BLaER1 (cell line): ENCODE measurements at regions not wholly inside any gene's neighbourhood (a gene's known extent, or its start where the extent isn't known, plus 50 kb on each side); places are given as distances from the start of the nearest gene placed in this dataset.

Experiments
- H3K27ac ChIP-seq: shearing (Covaris generic); formaldehyde crosslinking; 2 replicates; pipeline ENCODE4 v1.8.1; 2022
- H3K27me3 ChIP-seq: shearing (Covaris generic); formaldehyde crosslinking; 2 replicates; pipeline ENCODE4 v1.8.1; 2022
- H3K36me3 ChIP-seq: shearing (Covaris generic); formaldehyde crosslinking; 2 replicates; pipeline ENCODE4 v1.8.1; 2022
- H3K4me1 ChIP-seq: shearing (Covaris generic); formaldehyde crosslinking; 2 replicates; pipeline ENCODE4 v1.8.1; 2022
- H3K4me2 ChIP-seq: shearing (Covaris generic); formaldehyde crosslinking; 2 replicates; pipeline ENCODE4 v1.8.1; 2022
- H3K4me3 ChIP-seq: shearing (Covaris generic); formaldehyde crosslinking; 2 replicates; pipeline ENCODE4 v1.8.1; 2022
- H3K9ac ChIP-seq: shearing (Covaris generic); formaldehyde crosslinking; 2 replicates; pipeline ENCODE4 v1.8.1; 2022
- H3K9me3 ChIP-seq: shearing (Covaris generic); formaldehyde crosslinking; 2 replicates; pipeline ENCODE4 v1.8.1; 2022
- H4K20me1 ChIP-seq: shearing (Covaris generic); formaldehyde crosslinking; 2 replicates; pipeline ENCODE4 v1.8.1; 2022
- Cebpa-rat ChIP-seq: shearing (Covaris generic); IDR thresholded peaks from 2 replicates; pipeline ENCODE4 v1.8.1; 2022

GRCh38 chr5:77847129-77847460, 71.0 kb upstream of the TBCA start:
- H3K27me3 ChIP-seq: peaks cover 52% of the 10 kb centered on the region
- no peak overlapping the region for H3K27ac ChIP-seq
- no peak overlapping the region for H3K4me3 ChIP-seq
- TF ChIP-seq Cebpa-rat: no peak
- H3K4me2 ChIP-seq: no peak overlapping the region
- H3K4me1 ChIP-seq: peaks cover 15% of the 10 kb centered on the region
- H3K36me3 ChIP-seq: no peaks in the 10 kb centered on the region
- H3K9me3 ChIP-seq: no peaks in the 10 kb centered on the region; the same call in 1 of the 2 replicates
- no peak overlapping the region for H3K9ac ChIP-seq
- H4K20me1 ChIP-seq: peaks cover 16% of the 10 kb centered on the region; the same call in 1 of the 2 replicates

- Histone ChIP-seq H3K27me3 (peaks cover 54% of the 10 kb centered on the region), H4K20me1 (peaks cover 16% of the 10 kb centered on the region; the same call in 1 of the 2 replicates), H3K4me2 (no peak overlapping the region), H3K36me3 (no peaks in the 10 kb centered on the region), H3K4me1 (peaks cover 10% of the 10 kb centered on the region), H3K27ac (no peak overlapping the region), H3K9ac (no peak overlapping the region), H3K9me3 (no peaks in the 10 kb centered on the region; the same call in 1 of the 2 replicates), H3K4me3 (no peak overlapping the region)
- TF ChIP-seq Cebpa-rat: no peak
Measured at GRCh38 chr5:77846422-77847128, 70.4 kb upstream of the TBCA start.

- no peak overlapping the region for H3K4me2 ChIP-seq
Measured at GRCh38 chr5:77845324-77845646, 69.1 kb upstream of the TBCA start.

GRCh38 chr5:77844623-77845323, 68.6 kb upstream of the TBCA start:
- H3K4me3 ChIP-seq: 0 out of 2 replicates have a peak overlapping the region, but pooled peaks have one; percentile 24

More at GRCh38 chr5:77845324-77845646, 69.1 kb upstream of the TBCA start:
- Histone ChIP-seq H3K4me1 (peaks cover 7% of the 10 kb centered on the region), H3K9me3 (no peaks in the 10 kb centered on the region; the same call in 1 of the 2 replicates), H3K4me3 (no peak overlapping the region), H3K36me3 (no peaks in the 10 kb centered on the region), H3K27ac (no peak overlapping the region), H3K9ac (no peak overlapping the region), H3K27me3 (peaks cover 54% of the 10 kb centered on the region), H4K20me1 (peaks cover 16% of the 10 kb centered on the region; the same call in 1 of the 2 replicates)
- TF ChIP-seq Cebpa-rat: no peak

GRCh38 chr5:77844373-77844622, 68.2 kb upstream of the TBCA start:
- Histone ChIP-seq H3K36me3 (no peaks in the 10 kb centered on the region), H3K4me1 (peaks cover 7% of the 10 kb centered on the region), H4K20me1 (peaks cover 16% of the 10 kb centered on the region; the same call in 1 of the 2 replicates), H3K4me2 (peak overlapping the region; percentile 51), H3K9me3 (no peaks in the 10 kb centered on the region; the same call in 1 of the 2 replicates), H3K4me3 (0 out of 2 replicates have a peak overlapping the region, but pooled peaks have one; percentile 24), H3K9ac (no peak overlapping the region), H3K27ac (no peak overlapping the region), H3K27me3 (peaks cover 54% of the 10 kb centered on the region)
- TF ChIP-seq Cebpa-rat: no peak

More at GRCh38 chr5:77844623-77845323, 68.6 kb upstream of the TBCA start:
- H3K27ac ChIP-seq: no peak overlapping the region
- H3K9ac ChIP-seq: no peak overlapping the region
- peak overlapping the region; percentile 51 for H3K4me2 ChIP-seq
- H3K4me1 ChIP-seq: peaks cover 7% of the 10 kb centered on the region
- H3K9me3 ChIP-seq: no peaks in the 10 kb centered on the region; the same call in 1 of the 2 replicates
- TF ChIP-seq Cebpa-rat: no peak
- H3K27me3 ChIP-seq: peaks cover 54% of the 10 kb centered on the region
- H3K36me3 ChIP-seq: no peaks in the 10 kb centered on the region
- H4K20me1 ChIP-seq: peaks cover 16% of the 10 kb centered on the region; the same call in 1 of the 2 replicates

- H3K4me2 ChIP-seq: peak overlapping the region; percentile 51
- no peak overlapping the region for H3K27ac ChIP-seq
- peaks cover 54% of the 10 kb centered on the region for H3K27me3 ChIP-seq
- no peak for TF ChIP-seq Cebpa-rat
- 0 out of 2 replicates have a peak overlapping the region, but pooled peaks have one; percentile 24 for H3K4me3 ChIP-seq
- peaks cover 7% of the 10 kb centered on the region for H3K4me1 ChIP-seq
- no peaks in the 10 kb centered on the region for H3K36me3 ChIP-seq
- H4K20me1 ChIP-seq: peaks cover 16% of the 10 kb centered on the region; the same call in 1 of the 2 replicates
- no peaks in the 10 kb centered on the region; the same call in 1 of the 2 replicates for H3K9me3 ChIP-seq
- H3K9ac ChIP-seq: no peak overlapping the region
Measured at GRCh38 chr5:77843570-77844372, 67.6 kb upstream of the TBCA start.

- H3K27me3 ChIP-seq: peaks cover 53% of the 10 kb centered on the region
- no peaks in the 10 kb centered on the region; the same call in 1 of the 2 replicates for H3K9me3 ChIP-seq
- H3K27ac ChIP-seq: no peak overlapping the region
- no peak overlapping the region for H3K4me2 ChIP-seq
- TF ChIP-seq Cebpa-rat: no peak
- no peak overlapping the region for H3K9ac ChIP-seq
- H3K36me3 ChIP-seq: no peaks in the 10 kb centered on the region
- H4K20me1 ChIP-seq: peaks cover 16% of the 10 kb centered on the region; the same call in 1 of the 2 replicates
- H3K4me1 ChIP-seq: peaks cover 7% of the 10 kb centered on the region
- H3K4me3 ChIP-seq: no peak overlapping the region
Measured at GRCh38 chr5:77842243-77842642, 66.1 kb upstream of the TBCA start.

GRCh38 chr5:77841616-77842015, 65.5 kb upstream of the TBCA start:
- H3K9me3 ChIP-seq: no peaks in the 10 kb centered on the region; the same call in 1 of the 2 replicates
- peaks cover 16% of the 10 kb centered on the region; the same call in 1 of the 2 replicates for H4K20me1 ChIP-seq
- no peak overlapping the region for H3K9ac ChIP-seq
- H3K27me3 ChIP-seq: peaks cover 46% of the 10 kb centered on the region
- no peak overlapping the region for H3K4me2 ChIP-seq
- H3K4me1 ChIP-seq: peaks cover 7% of the 10 kb centered on the region
- H3K4me3 ChIP-seq: no peak overlapping the region
- H3K36me3 ChIP-seq: no peaks in the 10 kb centered on the region
- H3K27ac ChIP-seq: no peak overlapping the region
- TF ChIP-seq Cebpa-rat: no peak

GRCh38 chr5:77840930-77841329, 64.8 kb upstream of the TBCA start:
- Histone ChIP-seq H3K27ac (no peak overlapping the region), H3K4me1 (peaks cover 7% of the 10 kb centered on the region), H3K9me3 (no peaks in the 10 kb centered on the region; the same call in 1 of the 2 replicates), H3K4me2 (no peak overlapping the region), H3K4me3 (no peak overlapping the region), H4K20me1 (peaks cover 16% of the 10 kb centered on the region; the same call in 1 of the 2 replicates), H3K36me3 (no peaks in the 10 kb centered on the region), H3K27me3 (peaks cover 40% of the 10 kb centered on the region), H3K9ac (no peak overlapping the region)
- TF ChIP-seq Cebpa-rat: no peak
